ENCODE measurements at regions not wholly inside any gene's neighbourhood (a gene's known extent, or its start where the extent isn't known, plus 50 kb on each side); places are given as distances from the start of the nearest gene placed in this dataset.

GRCh38 chr4:111639876-111640275 lies 505.4 kb upstream of the FAM241A start:
- H3K9me3 ChIP-seq (ENCODE audit: control extremely low read depth in 1 of 3, control insufficient read depth in 2 of 3, insufficient read depth in 1 of 3, low read length in 2 of 3), result no peaks in the 10 kb centered on the region
- intact Hi-C loops (cut with micrococcal nuclease), result loop anchor here (5.0 kb wide), 1 partner anchor 392 kb away; no protein-coding TSS in a partner anchor
- no peak overlapping the region for H3K27ac ChIP-seq (ENCODE audit: low read length in 2 of 2)

More at GRCh38 chr4:111639876-111640275, 505.4 kb upstream of the FAM241A start:
- TF ChIP-seq CTCF (IDR thresholded peaks at IDR 0.05) (no peak), EZH2 (IDR thresholded peaks at IDR 0.05; ENCODE audit: borderline replicate concordance, insufficient read depth, low read depth, low read length, poor library complexity, severe bottlenecking) (no peak)
- Mint-ChIP-seq H3K27me3 (peaks cover 13% of the 10 kb centered on the region), H3K4me1 (no peaks in the 10 kb centered on the region), H3K9me3 (ENCODE audit: insufficient read depth) (no peaks in the 10 kb centered on the region), H3K27ac (no peak overlapping the region), H3K4me3 (no peak overlapping the region)
- Histone ChIP-seq H3K79me2 (ENCODE audit: control insufficient read depth, insufficient read depth, low read length) (no peaks in the 10 kb centered on the region), H3K27me3 (replicated peaks in 1 of 4; ENCODE audit: control extremely low read depth in 1 of 4, control insufficient read depth in 3 of 4, insufficient read depth in 4 of 4, low read length in 3 of 4) (no peaks in the 10 kb centered on the region), H2AFZ (ENCODE audit: insufficient read depth, low read depth, low read length, poor library complexity, severe bottlenecking) (no peak overlapping the region), H3K4me2 (replicated peaks; ENCODE audit: low read depth, low read length, poor library complexity, severe bottlenecking) (no peak overlapping the region), H3K36me3 (replicated peaks in 1 of 2; ENCODE audit: control extremely low read depth in 1 of 2, control insufficient read depth in 1 of 2, extremely low read depth in 1 of 2, insufficient read depth in 2 of 2, low read length in 1 of 2) (no peaks in the 10 kb centered on the region), H3K9ac (ENCODE audit: low read length) (no peak overlapping the region), H3K4me1 (ENCODE audit: control insufficient read depth in 2 of 2, insufficient read depth in 2 of 2, low read length in 2 of 2) (no peaks in the 10 kb centered on the region), H3K4me3 (ENCODE audit: control extremely low read depth in 1 of 5, extremely low read depth in 1 of 5, insufficient read depth in 1 of 5, low read depth in 2 of 5, low read length in 4 of 5) (no peak overlapping the region), H4K20me1 (ENCODE audit: control insufficient read depth, insufficient read depth, low read length, poor library complexity, severe bottlenecking) (no peaks in the 10 kb centered on the region)
- CTCF ChIA-PET, result no interaction called here
- DNase-seq (no peak), ATAC-seq (ENCODE audit: low read depth) (no peak)
- POLR2A ChIA-PET, result no interaction called here
- no CpG with 5 or more reads among the region's 6 CpGs for WGBS (ENCODE audit: insufficient coverage)

Measured in B cell (primary cell).